ENCODE measurements at regions not wholly inside any gene's neighbourhood (a gene's known extent, or its start where the extent isn't known, plus 50 kb on each side); places are given as distances from the start of the nearest gene placed in this dataset.

DNA sequence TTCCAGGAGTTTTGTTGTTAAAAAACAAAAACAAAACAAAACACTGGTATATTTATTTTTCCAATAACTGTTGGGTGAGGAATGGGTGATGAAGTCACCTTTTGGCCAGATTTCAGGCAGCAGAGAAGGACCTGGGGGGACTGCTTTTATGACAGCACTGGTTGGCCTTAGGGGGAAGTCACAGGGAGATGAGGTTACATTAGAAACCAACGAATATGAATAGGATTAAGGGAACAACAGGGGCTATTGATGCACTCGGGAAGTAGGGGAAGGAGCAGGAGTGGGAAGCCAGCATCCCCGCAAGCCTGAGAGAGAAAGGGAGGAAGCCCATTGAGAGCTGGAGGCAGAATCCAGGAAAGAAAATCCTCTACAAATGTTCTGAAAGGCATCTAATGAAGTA is 958.4 kb downstream of the TYW1 start:
- DNase-seq = no peak
- H3K36me3 ChIP-seq = no peaks in the 10 kb centered on the region
- intact Hi-C loops (cut with DNase I) = no loop called here
- no peak overlapping the region for H3K4me3 ChIP-seq
- no peak overlapping the region for H3K9ac ChIP-seq (ENCODE audit: low read depth in 2 of 2, low read length in 2 of 2)
- no peaks in the 10 kb centered on the region for H3K4me1 ChIP-seq
- H3K9me3 ChIP-seq = no peaks in the 10 kb centered on the region
- no peak for TF ChIP-seq CTCF (IDR thresholded peaks at IDR 0.05)
- H3K27me3 ChIP-seq = no peaks in the 10 kb centered on the region
- H3K27ac ChIP-seq = no peak overlapping the region

DNA sequence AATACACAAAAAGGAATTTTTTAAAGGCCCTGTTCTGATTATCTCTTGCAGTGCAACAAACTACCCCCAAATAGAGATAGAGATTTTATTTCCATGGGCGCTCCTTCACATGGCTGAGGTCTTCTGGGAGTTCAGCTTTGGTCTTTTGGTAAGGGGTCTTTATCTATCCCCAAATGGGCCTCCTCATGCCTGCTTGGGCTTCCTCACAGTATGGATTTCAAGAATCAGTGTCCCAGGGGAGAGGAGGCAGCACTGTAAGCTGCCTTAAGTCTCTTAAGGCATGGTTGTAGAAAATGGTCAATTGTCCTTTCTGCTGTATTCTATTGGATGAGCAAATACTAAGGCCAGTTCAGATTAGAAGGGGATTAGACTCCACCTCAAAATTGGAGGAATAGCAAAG is 966.2 kb downstream of the TYW1 start:
- H3K27me3 ChIP-seq = no peaks in the 10 kb centered on the region
- no peaks in the 10 kb centered on the region for H3K36me3 ChIP-seq
- no peaks in the 10 kb centered on the region for H3K4me1 ChIP-seq
- no peak for TF ChIP-seq CTCF (IDR thresholded peaks at IDR 0.05)
- H3K4me3 ChIP-seq = no peak overlapping the region
- intact Hi-C loops (cut with DNase I) = no loop called here
- no peak overlapping the region for H3K27ac ChIP-seq
- H3K9ac ChIP-seq (ENCODE audit: low read depth in 2 of 2, low read length in 2 of 2) = no peak overlapping the region
- H3K9me3 ChIP-seq = no peaks in the 10 kb centered on the region
- no peak for DNase-seq

DNA sequence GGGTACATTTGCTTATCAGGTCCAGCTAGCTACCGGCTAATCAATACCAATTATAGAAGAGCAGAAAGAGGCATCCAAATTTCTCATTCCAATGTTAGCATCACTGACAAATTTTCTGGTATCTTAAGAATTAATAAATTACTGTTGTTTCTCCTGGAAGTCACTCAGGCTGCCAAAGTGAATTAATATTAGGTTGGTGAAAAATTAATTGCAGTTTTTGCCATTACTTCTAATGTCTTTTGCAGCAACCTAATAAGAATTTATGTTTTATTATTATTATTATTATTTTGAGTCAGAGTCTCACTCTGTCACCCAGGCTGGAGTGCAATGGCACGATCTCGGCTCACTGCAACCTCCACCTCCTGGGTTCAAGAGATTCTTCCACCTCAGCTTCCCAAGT is 979.9 kb downstream of the TYW1 start:
- TF ChIP-seq CTCF (IDR thresholded peaks at IDR 0.05) = no peak
- intact Hi-C loops (cut with DNase I) = no loop called here
- Histone ChIP-seq H3K36me3 (no peaks in the 10 kb centered on the region), H3K9me3 (no peaks in the 10 kb centered on the region), H3K27ac (no peak overlapping the region), H3K4me1 (no peaks in the 10 kb centered on the region), H3K27me3 (no peaks in the 10 kb centered on the region), H3K9ac (ENCODE audit: low read depth in 2 of 2, low read length in 2 of 2) (no peak overlapping the region), H3K4me3 (no peak overlapping the region)
- DNase-seq = no peak

- no peak for DNase-seq
- intact Hi-C loops (cut with DNase I) = no loop called here
- TF ChIP-seq CTCF (IDR thresholded peaks at IDR 0.05) = no peak
- H3K27me3 ChIP-seq = no peaks in the 10 kb centered on the region
- H3K27ac ChIP-seq = no peak overlapping the region
- H3K4me1 ChIP-seq = no peaks in the 10 kb centered on the region
- H3K9ac ChIP-seq (ENCODE audit: low read depth in 2 of 2, low read length in 2 of 2) = no peak overlapping the region
- H3K36me3 ChIP-seq = no peaks in the 10 kb centered on the region
- no peaks in the 10 kb centered on the region for H3K9me3 ChIP-seq
- H3K4me3 ChIP-seq = no peak overlapping the region
These were observed 986.9 kb downstream of the TYW1 start for GRCh38 chr7:67983486-67983885.

DNA sequence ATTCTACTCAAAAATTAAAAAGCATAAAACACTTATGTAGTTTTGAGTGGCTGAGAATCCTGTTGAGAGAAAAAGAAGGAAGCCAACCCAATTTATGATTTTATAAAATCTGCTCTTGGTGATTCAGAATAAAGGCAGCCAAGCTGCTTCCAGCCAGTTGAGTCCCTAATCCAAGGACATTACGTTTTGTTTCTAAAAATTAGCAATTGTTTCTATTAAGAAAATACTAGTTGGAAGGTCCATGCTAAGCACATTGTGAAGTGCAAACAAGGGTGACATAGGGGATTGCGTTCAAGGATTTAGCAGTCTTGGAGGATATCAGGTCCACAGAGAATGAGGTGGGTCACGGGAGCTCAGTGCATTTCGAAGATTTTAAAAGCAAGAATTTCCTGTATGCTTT is 987.7 kb downstream of the TYW1 start:
- no peaks in the 10 kb centered on the region for H3K4me1 ChIP-seq
- H3K36me3 ChIP-seq = no peaks in the 10 kb centered on the region
- no peak for TF ChIP-seq CTCF (IDR thresholded peaks at IDR 0.05)
- no peak for DNase-seq
- no peak overlapping the region for H3K4me3 ChIP-seq
- no peaks in the 10 kb centered on the region for H3K27me3 ChIP-seq
- intact Hi-C loops (cut with DNase I) = no loop called here
- H3K9me3 ChIP-seq = no peaks in the 10 kb centered on the region
- H3K27ac ChIP-seq = no peak overlapping the region
- no peak overlapping the region for H3K9ac ChIP-seq (ENCODE audit: low read depth in 2 of 2, low read length in 2 of 2)

DNA sequence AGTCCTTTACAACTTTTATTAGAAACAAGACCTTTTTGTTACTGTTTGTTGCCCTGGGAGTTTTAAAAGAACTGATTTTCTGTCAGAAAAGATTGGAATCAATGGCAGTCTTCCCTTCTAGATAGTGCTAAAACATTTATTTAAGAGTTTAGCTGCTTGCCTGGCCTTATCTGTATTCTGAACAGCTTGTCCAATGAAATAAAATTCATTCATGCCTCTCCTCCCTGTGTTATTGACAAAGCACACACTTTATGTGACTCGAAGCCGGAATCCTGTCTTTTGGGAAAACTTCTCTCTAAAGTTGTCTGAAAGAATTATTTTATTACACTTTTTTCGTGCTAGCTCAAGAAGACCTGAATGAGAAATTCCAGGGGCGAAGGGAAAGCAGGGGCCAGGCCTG is 992.5 kb downstream of the TYW1 start:
- no peaks in the 10 kb centered on the region for H3K27me3 ChIP-seq
- no peaks in the 10 kb centered on the region for H3K36me3 ChIP-seq
- no peak overlapping the region for H3K9ac ChIP-seq (ENCODE audit: low read depth in 2 of 2, low read length in 2 of 2)
- DNase-seq = no peak
- H3K4me3 ChIP-seq = no peak overlapping the region
- TF ChIP-seq CTCF (IDR thresholded peaks at IDR 0.05) = no peak
- H3K4me1 ChIP-seq = no peaks in the 10 kb centered on the region
- H3K27ac ChIP-seq = no peak overlapping the region
- H3K9me3 ChIP-seq = no peaks in the 10 kb centered on the region
- intact Hi-C loops (cut with DNase I) = no loop called here

All from colonic mucosa (tissue), 4 donors.